Esophagus squamous epithelium (tissue), 4 donors: ENCODE measurements at regions not wholly inside any gene's neighbourhood (a gene's known extent, or its start where the extent isn't known, plus 50 kb on each side); places are given as distances from the start of the nearest gene placed in this dataset.

Experiments used
- CTCF ChIP-seq, 6 experiments: fragments of 450-650 bp in 4 of 6; fragments of 200-600 bp in 2 of 6; sonication (generic) in 2 of 6; IDR thresholded peaks; one replicate each; pipeline ENCODE4 v1.5.1; 2016 to 2019; ENCODE audit warnings: antibody characterized with exemption in 6 of 6, mild to moderate bottlenecking in 4 of 6, moderate library complexity in 4 of 6
- POLR2A ChIP-seq, 4 donors: fragments of 450-650 bp; IDR thresholded peaks; one replicate each; pipeline ENCODE4 v1.6.1; 2017; ENCODE audit warnings: antibody characterized with exemption in 4 of 4, mild to moderate bottlenecking in 4 of 4, moderate library complexity in 3 of 4

- TF ChIP-seq CTCF (IDR thresholded peaks at IDR 0.05) (no peak), POLR2A (IDR thresholded peaks at IDR 0.05) (no peak)
Measured at GRCh38 chr2:105571445-105571987, 172.7 kb upstream of the FHL2 start.
